H9 (cell line): ENCODE measurements at regions not wholly inside any gene's neighbourhood (a gene's known extent, or its start where the extent isn't known, plus 50 kb on each side); places are given as distances from the start of the nearest gene placed in this dataset.

Source experiments
- DNase-seq: peaks from one replicate; pipeline ENCODE4 v3.0.0-alpha.2; 2017
- H2AFZ ChIP-seq: one replicate; pipeline ENCODE4 v1.6.1; 2013; ENCODE audit warnings: mild to moderate bottlenecking, low read length, control low read depth, moderate library complexity
- H2AK5ac ChIP-seq: 2 replicates; pipeline ENCODE4 v1.6.1; 2013; ENCODE audit warnings: low read length, control low read depth, mixed read lengths; ENCODE audit not compliant: insufficient read length
- H2BK120ac ChIP-seq: one replicate; pipeline ENCODE4 v1.6.1; 2013; ENCODE audit warnings: low read depth, mild to moderate bottlenecking, low read length, control low read depth, inconsistent platforms; ENCODE audit not compliant: poor library complexity, severe bottlenecking
- H2BK12ac ChIP-seq: 2 replicates; pipeline ENCODE4 v1.6.1; 2013; ENCODE audit warnings: low read length, control low read depth, mixed read lengths, low read depth; ENCODE audit not compliant: insufficient read length
- H2BK15ac ChIP-seq: 2 replicates; pipeline ENCODE4 v1.6.1; 2013; ENCODE audit warnings: low read depth, low read length, control low read depth
- H2BK20ac ChIP-seq: one replicate; pipeline ENCODE4 v1.6.1; 2013; ENCODE audit warnings: low read depth, mild to moderate bottlenecking, low read length, control low read depth, inconsistent platforms; ENCODE audit not compliant: poor library complexity, severe bottlenecking
- H2BK5ac ChIP-seq: 2 replicates; pipeline ENCODE4 v1.6.1; 2013; ENCODE audit warnings: low read length, control low read depth, mixed read lengths; ENCODE audit not compliant: insufficient read length
- H3K14ac ChIP-seq: 2 replicates; pipeline ENCODE4 v1.6.1; 2013; ENCODE audit warnings: low read length, control low read depth; ENCODE audit not compliant: insufficient read depth
- H3K18ac ChIP-seq: 2 replicates; pipeline ENCODE4 v1.6.1; 2013; ENCODE audit warnings: low read depth, mild to moderate bottlenecking, mixed read lengths, low read length, control low read depth; ENCODE audit not compliant: insufficient read length
- H3K23ac ChIP-seq: 2 replicates; pipeline ENCODE4 v1.6.1; 2013; ENCODE audit warnings: low read length, control low read depth, mixed read lengths, low read depth; ENCODE audit not compliant: insufficient read length
- H3K23me2 ChIP-seq: 2 replicates; pipeline ENCODE4 v1.6.1; 2013; ENCODE audit warnings: low read depth, mild to moderate bottlenecking, mixed read lengths, low read length, control low read depth; ENCODE audit not compliant: insufficient read length, poor library complexity, severe bottlenecking
- H3K27ac ChIP-seq: 2 replicates; pipeline ENCODE4 v1.5.1; 2013; ENCODE audit warnings: low read length, control low read depth, mixed read lengths, low read depth; ENCODE audit not compliant: insufficient read length
- H3K27me3 ChIP-seq: 2 replicates; pipeline ENCODE4 v1.6.1; 2013; ENCODE audit warnings: low read length, control low read depth, inconsistent platforms; ENCODE audit not compliant: insufficient read depth
- H3K4ac ChIP-seq: 2 replicates; pipeline ENCODE4 v1.6.1; 2013; ENCODE audit warnings: low read depth, mild to moderate bottlenecking, control low read depth, inconsistent platforms, low read length, moderate library complexity
- H3K4me1 ChIP-seq: 2 replicates; pipeline ENCODE4 v1.6.1; 2013; ENCODE audit warnings: low read length, control low read depth, inconsistent platforms; ENCODE audit not compliant: insufficient read depth
- H3K4me2 ChIP-seq: 2 replicates; pipeline ENCODE4 v1.6.1; 2013; ENCODE audit warnings: low read length, control low read depth, mixed read lengths; ENCODE audit not compliant: insufficient read length, insufficient read depth
- H3K56ac ChIP-seq: 2 replicates; pipeline ENCODE4 v1.6.1; 2013; ENCODE audit warnings: low read depth, mild to moderate bottlenecking, mixed read lengths, low read length, control low read depth; ENCODE audit not compliant: insufficient read length
- H3K79me1 ChIP-seq: 2 replicates; pipeline ENCODE4 v1.6.1; 2013; ENCODE audit warnings: low read depth, mild to moderate bottlenecking, moderate library complexity, low read length, control low read depth, inconsistent platforms; ENCODE audit not compliant: insufficient read depth, poor library complexity, severe bottlenecking
- H3K79me2 ChIP-seq: 2 replicates; pipeline ENCODE4 v1.6.1; 2013; ENCODE audit warnings: low read length, control low read depth, inconsistent platforms; ENCODE audit not compliant: insufficient read depth
- H3K9ac ChIP-seq: 2 replicates; pipeline ENCODE4 v1.6.1; 2013; ENCODE audit warnings: low read length, control low read depth, mixed read lengths; ENCODE audit not compliant: insufficient read length; ENCODE audit errors: extremely low read depth
- H3K9me3 ChIP-seq: one replicate; pipeline ENCODE4 v1.6.1; 2013; ENCODE audit warnings: low read depth, low read length, inconsistent platforms; ENCODE audit not compliant: control insufficient read depth
- H3T11ph ChIP-seq: one replicate; pipeline ENCODE4 v1.6.1; 2013; ENCODE audit warnings: mild to moderate bottlenecking, low read length, control low read depth, inconsistent platforms
- H4K20me1 ChIP-seq: one replicate; pipeline ENCODE4 v1.6.1; 2013; ENCODE audit not compliant: control insufficient read depth, insufficient read length, insufficient read depth
- H4K5ac ChIP-seq: 2 replicates; pipeline ENCODE4 v1.6.1; 2013; ENCODE audit warnings: low read depth, mild to moderate bottlenecking, mixed read lengths, low read length, control low read depth; ENCODE audit not compliant: insufficient read length
- H4K8ac ChIP-seq: replicated peaks from 2 replicates; pipeline ENCODE4 v1.6.1; 2013; ENCODE audit warnings: low read length, control low read depth, mixed read lengths, low read depth; ENCODE audit not compliant: insufficient read length
- H4K91ac ChIP-seq: 2 replicates; pipeline ENCODE4 v1.6.1; 2013; ENCODE audit warnings: low read depth, mild to moderate bottlenecking, moderate library complexity, mixed read lengths, low read length, control low read depth; ENCODE audit not compliant: insufficient read length
- H3K27ac Mint-ChIP-seq, 3 experiments: 2 replicates in 2 of 3; 3 replicates in 1 of 3; pipeline ENCODE4 v1.8.0; 2020 to 2021; ENCODE audit warnings: mixed read lengths in 3 of 3, mild to moderate bottlenecking in 1 of 3, moderate library complexity in 1 of 3
- H3K27me3 Mint-ChIP-seq: 2 replicates; pipeline ENCODE4 v1.8.0; 2021; ENCODE audit warnings: low read depth, mild to moderate bottlenecking, moderate library complexity, mixed read lengths
- H3K36me3 Mint-ChIP-seq, 3 experiments: 2 replicates in 2 of 3; 3 replicates in 1 of 3; pipeline ENCODE4 v1.8.0; 2020 to 2021; ENCODE audit warnings: low read depth in 3 of 3, mixed read lengths in 3 of 3; ENCODE audit not compliant: insufficient read depth in 1 of 3
- H3K4me1 Mint-ChIP-seq, 2 experiments: 2 replicates each; pipeline ENCODE4 v1.8.0; 2020; ENCODE audit warnings: mixed read lengths in 2 of 2
- H3K4me3 Mint-ChIP-seq, 2 experiments: 2 replicates in 1 of 2; 3 replicates in 1 of 2; pipeline ENCODE4 v1.8.0; 2020 to 2021; ENCODE audit warnings: mild to moderate bottlenecking in 2 of 2, mixed read lengths in 2 of 2, moderate library complexity in 1 of 2
- H3K9me3 Mint-ChIP-seq, 2 experiments: 2 replicates in 1 of 2; 3 replicates in 1 of 2; pipeline ENCODE4 v1.8.0; 2020; ENCODE audit warnings: mild to moderate bottlenecking in 2 of 2, mixed read lengths in 2 of 2, moderate library complexity in 1 of 2
- CTCF ChIP-seq: fragments of 200-600 bp; sonication (generic); conservative IDR thresholded peaks from 3 replicates; pipeline ENCODE4 v1.8.0; 2021; ENCODE audit warnings: antibody characterized with exemption, mild to moderate bottlenecking
- WGBS: extraction: QIAGEN DNeasy Blood & Tissue Kit; methylation state at CpG from one replicate; pipeline ENCODE4 v1.1.7; 2013; ENCODE audit warnings: missing lambda C conversion rate, low lambda C conversion rate, mixed read lengths; ENCODE audit not compliant: insufficient read length; ENCODE audit errors: extremely low coverage; 5-methylcytosine and 5-hydroxymethylcytosine counted together

DNA sequence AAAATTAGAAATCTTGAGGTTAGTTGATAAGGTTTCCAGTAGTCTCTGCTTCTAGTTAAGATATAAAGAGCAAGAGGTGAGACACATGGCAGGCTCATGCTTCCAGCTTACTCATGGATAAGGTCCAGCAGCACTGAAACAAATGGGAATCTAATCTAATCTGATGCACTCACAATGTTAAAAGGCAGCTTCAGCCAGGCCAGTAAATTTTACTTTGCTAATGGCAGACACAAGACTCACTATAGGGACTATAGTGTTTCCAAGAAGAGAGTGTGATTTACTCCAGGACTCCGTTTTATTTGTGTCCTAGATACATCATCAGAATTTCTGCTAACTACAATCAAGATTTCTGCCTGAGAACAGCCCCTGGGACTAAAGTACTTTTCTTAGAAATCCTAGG, 324.8 kb downstream of the SMOC2 start:
- Histone ChIP-seq H3K4me1 (no peaks in the 10 kb centered on the region), H3K4ac (no peak overlapping the region), H3K23ac (no peak overlapping the region), H3K9ac (no peak overlapping the region), H2BK15ac (no peak overlapping the region), H3K56ac (no peak overlapping the region), H2AFZ (no peak overlapping the region), H3K79me1 (no peaks in the 10 kb centered on the region), H3K27me3 (no peaks in the 10 kb centered on the region), H3K4me2 (no peak overlapping the region), H3K9me3 (no peaks in the 10 kb centered on the region), H4K5ac (no peak overlapping the region), H3K14ac (no peak overlapping the region), H3T11ph (no peak overlapping the region), H4K91ac (no peak overlapping the region), H4K8ac (no peak overlapping the region), H3K23me2 (no peaks in the 10 kb centered on the region), H3K18ac (no peak overlapping the region), H2AK5ac (no peak overlapping the region), H2BK20ac (no peak overlapping the region), H3K27ac (no peak overlapping the region), H2BK120ac (no peak overlapping the region), H3K79me2 (no peaks in the 10 kb centered on the region), H4K20me1 (no peaks in the 10 kb centered on the region), H2BK5ac (no peak overlapping the region), H2BK12ac (no peak overlapping the region)
- Mint-ChIP-seq H3K4me3 (no peak overlapping the region), H3K9me3 (peaks cover 17% of the 10 kb centered on the region in 2 experiments), H3K4me1 (peaks cover 0 to 4% of the 10 kb centered on the region in 2 experiments; a peak in 1 of 4 replicates), H3K36me3 (peaks cover 0 to 28% (median 3%) of the 10 kb centered on the region in 3 experiments; a peak in 4 of 7 replicates), H3K27ac (no peak overlapping the region), H3K27me3 (no peaks in the 10 kb centered on the region; the same call in none of the 2 replicates)
- DNase-seq: no peak
- TF ChIP-seq CTCF: no peak
- WGBS: no CpG with 5 or more reads among the region's 1 CpG
